Neural progenitor cell (in vitro differentiated cells): ENCODE measurements at regions not wholly inside any gene's neighbourhood (a gene's known extent, or its start where the extent isn't known, plus 50 kb on each side); places are given as distances from the start of the nearest gene placed in this dataset.

Source experiments
- EZH2 ChIP-seq: fragments of 200-600 bp; sonication (generic); IDR thresholded peaks from 2 replicates; pipeline ENCODE4 v1.6.1; 2017; ENCODE audit warnings: antibody characterized with exemption, mild to moderate bottlenecking, moderate library complexity
- EZH2phosphoT487 ChIP-seq: fragments of 200-600 bp; sonication (generic); IDR thresholded peaks from 2 replicates; pipeline ENCODE4 v1.6.1; 2017; ENCODE audit warnings: antibody characterized with exemption
- TF ChIP-seq, protein P1 (sequence below): fragments of 200-600 bp; sonication (generic); IDR thresholded peaks from 2 replicates; pipeline ENCODE4 v1.5.1; 2017; ENCODE audit warnings: antibody characterized with exemption, mild to moderate bottlenecking

DNA sequence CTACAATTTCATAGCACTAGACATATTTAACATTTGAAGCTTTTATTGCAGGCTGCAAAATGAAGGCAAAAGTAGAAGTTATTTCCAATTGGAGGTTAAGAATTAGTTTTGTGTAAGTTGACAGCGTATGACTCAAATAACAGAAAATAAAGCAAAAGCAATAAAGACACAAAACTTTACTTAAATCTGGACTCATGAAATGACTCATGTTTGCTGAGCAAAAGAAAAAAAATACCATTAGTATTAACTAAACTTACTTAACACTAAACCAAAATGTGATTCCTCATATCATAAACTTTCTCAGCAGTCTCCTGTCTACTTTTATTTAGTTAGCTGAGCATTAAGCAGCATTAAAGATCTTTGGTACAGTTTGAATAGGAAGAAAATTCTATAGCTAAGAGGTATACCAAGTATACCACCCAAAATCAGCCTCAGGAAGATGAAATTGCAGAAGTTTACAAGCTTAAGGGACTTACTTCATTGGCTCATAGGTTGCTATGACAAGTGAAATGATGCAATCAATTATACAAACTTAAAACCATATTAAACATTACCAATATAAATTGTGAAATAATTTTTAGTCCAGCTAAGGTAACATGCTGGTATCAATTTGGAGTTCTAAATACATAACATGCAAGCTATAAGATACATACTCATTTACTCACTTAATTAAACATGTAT, 1131.4 kb downstream of the XPNPEP1 start:
- TF ChIP-seq, protein P1, sequence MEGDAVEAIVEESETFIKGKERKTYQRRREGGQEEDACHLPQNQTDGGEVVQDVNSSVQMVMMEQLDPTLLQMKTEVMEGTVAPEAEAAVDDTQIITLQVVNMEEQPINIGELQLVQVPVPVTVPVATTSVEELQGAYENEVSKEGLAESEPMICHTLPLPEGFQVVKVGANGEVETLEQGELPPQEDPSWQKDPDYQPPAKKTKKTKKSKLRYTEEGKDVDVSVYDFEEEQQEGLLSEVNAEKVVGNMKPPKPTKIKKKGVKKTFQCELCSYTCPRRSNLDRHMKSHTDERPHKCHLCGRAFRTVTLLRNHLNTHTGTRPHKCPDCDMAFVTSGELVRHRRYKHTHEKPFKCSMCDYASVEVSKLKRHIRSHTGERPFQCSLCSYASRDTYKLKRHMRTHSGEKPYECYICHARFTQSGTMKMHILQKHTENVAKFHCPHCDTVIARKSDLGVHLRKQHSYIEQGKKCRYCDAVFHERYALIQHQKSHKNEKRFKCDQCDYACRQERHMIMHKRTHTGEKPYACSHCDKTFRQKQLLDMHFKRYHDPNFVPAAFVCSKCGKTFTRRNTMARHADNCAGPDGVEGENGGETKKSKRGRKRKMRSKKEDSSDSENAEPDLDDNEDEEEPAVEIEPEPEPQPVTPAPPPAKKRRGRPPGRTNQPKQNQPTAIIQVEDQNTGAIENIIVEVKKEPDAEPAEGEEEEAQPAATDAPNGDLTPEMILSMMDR = no peak
- TF ChIP-seq EZH2 (no peak), EZH2phosphoT487 (no peak)
